B cell (primary cell): ENCODE measurements at regions not wholly inside any gene's neighbourhood (a gene's known extent, or its start where the extent isn't known, plus 50 kb on each side); places are given as distances from the start of the nearest gene placed in this dataset.

ENCODE experiments used
- CTCF ChIP-seq: fragments of 200-600 bp; IDR thresholded peaks from one replicate; pipeline ENCODE4 v1.8.0; 2022; ENCODE audit warnings: antibody characterized with exemption, mild to moderate bottlenecking
- EZH2 ChIP-seq: IDR thresholded peaks from 2 replicates; pipeline ENCODE4 v1.6.1; 2012; ENCODE audit warnings: borderline replicate concordance, low read depth, mild to moderate bottlenecking, moderate library complexity, low read length; ENCODE audit not compliant: insufficient read depth, poor library complexity, severe bottlenecking

GRCh38 chr6:93079061-93079460 is 340.3 kb downstream of the EPHA7 start:
- TF ChIP-seq CTCF, result no peak
- TF ChIP-seq EZH2, result no peak
